Esophagus squamous epithelium (tissue), 4 donors: ENCODE measurements at regions not wholly inside any gene's neighbourhood (a gene's known extent, or its start where the extent isn't known, plus 50 kb on each side); places are given as distances from the start of the nearest gene placed in this dataset.

Experiments
- POLR2A ChIP-seq, 4 donors: fragments of 450-650 bp; IDR thresholded peaks; one replicate each; pipeline ENCODE4 v1.6.1; 2017; ENCODE audit warnings: antibody characterized with exemption in 4 of 4, mild to moderate bottlenecking in 4 of 4, moderate library complexity in 3 of 4
- TF ChIP-seq, protein P1 (sequence below), 6 experiments: fragments of 450-650 bp in 4 of 6; fragments of 200-600 bp in 2 of 6; sonication (generic) in 2 of 6; IDR thresholded peaks; one replicate each; pipeline ENCODE4 v1.5.1; 2016 to 2019; ENCODE audit warnings: antibody characterized with exemption in 6 of 6, mild to moderate bottlenecking in 4 of 6, moderate library complexity in 4 of 6

DNA sequence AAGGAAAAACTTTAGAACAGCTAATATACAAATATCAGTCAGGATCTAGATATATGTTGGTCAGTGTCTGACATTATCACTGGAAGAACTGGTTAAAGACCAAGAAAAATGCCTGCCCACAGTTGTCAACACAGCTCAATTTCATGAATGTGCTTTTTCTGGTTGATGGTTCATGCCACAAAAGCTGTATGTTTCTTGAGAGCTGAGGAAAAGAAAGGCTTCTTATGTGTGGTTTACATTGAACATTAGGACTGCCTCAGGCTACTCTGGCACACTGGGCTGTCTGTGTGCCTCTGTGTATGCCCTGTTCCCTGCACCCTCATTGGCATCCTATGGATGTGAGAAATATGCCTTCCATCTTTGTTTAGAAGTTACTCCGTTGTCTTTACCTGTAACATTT, 218.8 kb upstream of the RGS6 start:
- TF ChIP-seq, protein P1, sequence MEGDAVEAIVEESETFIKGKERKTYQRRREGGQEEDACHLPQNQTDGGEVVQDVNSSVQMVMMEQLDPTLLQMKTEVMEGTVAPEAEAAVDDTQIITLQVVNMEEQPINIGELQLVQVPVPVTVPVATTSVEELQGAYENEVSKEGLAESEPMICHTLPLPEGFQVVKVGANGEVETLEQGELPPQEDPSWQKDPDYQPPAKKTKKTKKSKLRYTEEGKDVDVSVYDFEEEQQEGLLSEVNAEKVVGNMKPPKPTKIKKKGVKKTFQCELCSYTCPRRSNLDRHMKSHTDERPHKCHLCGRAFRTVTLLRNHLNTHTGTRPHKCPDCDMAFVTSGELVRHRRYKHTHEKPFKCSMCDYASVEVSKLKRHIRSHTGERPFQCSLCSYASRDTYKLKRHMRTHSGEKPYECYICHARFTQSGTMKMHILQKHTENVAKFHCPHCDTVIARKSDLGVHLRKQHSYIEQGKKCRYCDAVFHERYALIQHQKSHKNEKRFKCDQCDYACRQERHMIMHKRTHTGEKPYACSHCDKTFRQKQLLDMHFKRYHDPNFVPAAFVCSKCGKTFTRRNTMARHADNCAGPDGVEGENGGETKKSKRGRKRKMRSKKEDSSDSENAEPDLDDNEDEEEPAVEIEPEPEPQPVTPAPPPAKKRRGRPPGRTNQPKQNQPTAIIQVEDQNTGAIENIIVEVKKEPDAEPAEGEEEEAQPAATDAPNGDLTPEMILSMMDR (IDR thresholded peaks at IDR 0.05): no peak
- no peak for TF ChIP-seq POLR2A (IDR thresholded peaks at IDR 0.05)
